A549 (cell line): ENCODE measurements at regions not wholly inside any gene's neighbourhood (a gene's known extent, or its start where the extent isn't known, plus 50 kb on each side); places are given as distances from the start of the nearest gene placed in this dataset.

ENCODE experiments used
- BHLHE40 ChIP-seq: IDR thresholded peaks from 2 replicates; pipeline ENCODE4 v1.6.1; 2012; ENCODE audit warnings: low read depth, low read length, inconsistent platforms
- CBX8 ChIP-seq: fragments of 200-600 bp; sonication (generic); IDR thresholded peaks from 2 replicates; pipeline ENCODE4 v1.6.1; 2016
- CEBPB ChIP-seq, 2 experiments: fragments of >200 bp in 1 of 2; sonication (Bioruptor Twin) in 1 of 2; formaldehyde crosslinking in 1 of 2; IDR thresholded peaks; 2 replicates each; pipeline ENCODE4 v1.6.1; 2012 to 2016
- POLR2A ChIP-seq: IDR thresholded peaks from 2 replicates; pipeline ENCODE4 v1.6.1; 2012; ENCODE audit warnings: mild to moderate bottlenecking, low read length
- POLR2AphosphoS2 ChIP-seq: conservative IDR thresholded peaks from 2 replicates; pipeline ENCODE4 v1.6.1; 2012; ENCODE audit warnings: low read length, improper control_type of control experiment, inconsistent platforms
- TF ChIP-seq, protein P1 (sequence below): fragments of >200 bp; sonication (Bioruptor Twin); formaldehyde crosslinking; IDR thresholded peaks from 3 replicates; pipeline ENCODE4 v1.5.1; 2016
- TF ChIP-seq, protein P2 (sequence below): fragments of >200 bp; sonication (Bioruptor Twin); formaldehyde crosslinking; IDR thresholded peaks from 3 replicates; pipeline ENCODE4 v1.6.1; 2016
- TF ChIP-seq, protein P3 (sequence below): IDR thresholded peaks from 2 replicates; pipeline ENCODE4 v1.6.1; 2012; ENCODE audit warnings: low read depth, borderline replicate concordance

DNA sequence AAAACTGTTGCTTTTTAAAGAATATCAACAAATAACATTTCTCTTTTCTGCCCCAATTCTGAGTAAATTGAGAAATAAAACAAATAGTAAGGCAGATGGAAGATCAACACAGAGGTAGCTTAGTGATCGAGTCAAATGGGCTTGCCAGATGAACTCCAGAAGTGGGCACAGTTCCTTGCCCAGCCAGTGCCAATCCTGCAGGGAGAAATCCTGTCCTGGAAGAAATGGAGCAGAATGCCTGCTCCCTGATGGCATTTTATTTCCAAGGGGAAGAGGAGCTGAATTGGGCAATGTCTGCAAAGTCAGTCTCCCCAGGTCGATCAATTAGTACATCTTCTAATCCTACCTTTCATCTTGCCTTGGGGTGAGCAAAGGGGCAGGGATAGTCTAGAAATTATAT lies 225.3 kb downstream of the NHLRC3 start:
- TF ChIP-seq CEBPB (IDR thresholded peaks at IDR 0.05) (no peak), POLR2A (no peak), CBX8 (no peak), BHLHE40 (no peak), POLR2AphosphoS2 (no peak)
- TF ChIP-seq, protein P1, sequence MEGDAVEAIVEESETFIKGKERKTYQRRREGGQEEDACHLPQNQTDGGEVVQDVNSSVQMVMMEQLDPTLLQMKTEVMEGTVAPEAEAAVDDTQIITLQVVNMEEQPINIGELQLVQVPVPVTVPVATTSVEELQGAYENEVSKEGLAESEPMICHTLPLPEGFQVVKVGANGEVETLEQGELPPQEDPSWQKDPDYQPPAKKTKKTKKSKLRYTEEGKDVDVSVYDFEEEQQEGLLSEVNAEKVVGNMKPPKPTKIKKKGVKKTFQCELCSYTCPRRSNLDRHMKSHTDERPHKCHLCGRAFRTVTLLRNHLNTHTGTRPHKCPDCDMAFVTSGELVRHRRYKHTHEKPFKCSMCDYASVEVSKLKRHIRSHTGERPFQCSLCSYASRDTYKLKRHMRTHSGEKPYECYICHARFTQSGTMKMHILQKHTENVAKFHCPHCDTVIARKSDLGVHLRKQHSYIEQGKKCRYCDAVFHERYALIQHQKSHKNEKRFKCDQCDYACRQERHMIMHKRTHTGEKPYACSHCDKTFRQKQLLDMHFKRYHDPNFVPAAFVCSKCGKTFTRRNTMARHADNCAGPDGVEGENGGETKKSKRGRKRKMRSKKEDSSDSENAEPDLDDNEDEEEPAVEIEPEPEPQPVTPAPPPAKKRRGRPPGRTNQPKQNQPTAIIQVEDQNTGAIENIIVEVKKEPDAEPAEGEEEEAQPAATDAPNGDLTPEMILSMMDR: no peak
- TF ChIP-seq, protein P2, sequence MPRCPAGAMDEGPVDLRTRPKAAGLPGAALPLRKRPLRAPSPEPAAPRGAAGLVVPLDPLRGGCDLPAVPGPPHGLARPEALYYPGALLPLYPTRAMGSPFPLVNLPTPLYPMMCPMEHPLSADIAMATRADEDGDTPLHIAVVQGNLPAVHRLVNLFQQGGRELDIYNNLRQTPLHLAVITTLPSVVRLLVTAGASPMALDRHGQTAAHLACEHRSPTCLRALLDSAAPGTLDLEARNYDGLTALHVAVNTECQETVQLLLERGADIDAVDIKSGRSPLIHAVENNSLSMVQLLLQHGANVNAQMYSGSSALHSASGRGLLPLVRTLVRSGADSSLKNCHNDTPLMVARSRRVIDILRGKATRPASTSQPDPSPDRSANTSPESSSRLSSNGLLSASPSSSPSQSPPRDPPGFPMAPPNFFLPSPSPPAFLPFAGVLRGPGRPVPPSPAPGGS: no peak
- TF ChIP-seq, protein P3, sequence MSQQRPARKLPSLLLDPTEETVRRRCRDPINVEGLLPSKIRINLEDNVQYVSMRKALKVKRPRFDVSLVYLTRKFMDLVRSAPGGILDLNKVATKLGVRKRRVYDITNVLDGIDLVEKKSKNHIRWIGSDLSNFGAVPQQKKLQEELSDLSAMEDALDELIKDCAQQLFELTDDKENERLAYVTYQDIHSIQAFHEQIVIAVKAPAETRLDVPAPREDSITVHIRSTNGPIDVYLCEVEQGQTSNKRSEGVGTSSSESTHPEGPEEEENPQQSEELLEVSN: no peak
